LNCaP clone FGC (cell line): ENCODE measurements at regions not wholly inside any gene's neighbourhood (a gene's known extent, or its start where the extent isn't known, plus 50 kb on each side); places are given as distances from the start of the nearest gene placed in this dataset.

Experiments
- DNase-seq: peaks from one replicate; pipeline ENCODE4 v3.0.0-alpha.2; 2011; ENCODE audit warnings: low read depth
- H3K4me3 ChIP-seq: 2 replicates; pipeline ENCODE4 v1.5.1; 2011; ENCODE audit warnings: mild to moderate bottlenecking, low read depth, low read length, control low read depth
- TF ChIP-seq, protein P1 (sequence below): IDR thresholded peaks from 2 replicates; pipeline ENCODE4 v1.5.1; 2012; ENCODE audit warnings: mild to moderate bottlenecking; ENCODE audit not compliant: control insufficient read depth, insufficient read depth; ENCODE audit errors: extremely low read depth

DNA sequence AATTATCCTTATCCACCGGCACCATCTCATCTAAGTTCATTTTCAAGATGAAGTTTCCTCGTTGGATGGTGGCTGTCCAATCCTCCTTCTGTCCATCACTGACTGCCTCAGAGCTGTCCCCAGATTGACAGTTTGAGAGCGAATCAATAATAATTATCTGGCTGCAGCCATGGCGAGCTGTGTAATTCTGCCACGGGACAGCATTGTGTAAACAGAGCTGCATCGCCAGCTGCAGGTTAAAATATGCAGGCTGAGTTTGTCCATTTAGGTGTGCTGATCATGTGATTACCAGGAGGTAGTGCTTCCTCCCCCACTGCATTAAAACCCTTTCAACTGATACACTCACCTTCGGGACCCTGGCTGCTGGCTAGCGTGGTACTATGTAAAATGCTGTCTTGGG lies 461.9 kb upstream of the ONECUT1 start:
- H3K4me3 ChIP-seq = no peak overlapping the region
- TF ChIP-seq, protein P1, sequence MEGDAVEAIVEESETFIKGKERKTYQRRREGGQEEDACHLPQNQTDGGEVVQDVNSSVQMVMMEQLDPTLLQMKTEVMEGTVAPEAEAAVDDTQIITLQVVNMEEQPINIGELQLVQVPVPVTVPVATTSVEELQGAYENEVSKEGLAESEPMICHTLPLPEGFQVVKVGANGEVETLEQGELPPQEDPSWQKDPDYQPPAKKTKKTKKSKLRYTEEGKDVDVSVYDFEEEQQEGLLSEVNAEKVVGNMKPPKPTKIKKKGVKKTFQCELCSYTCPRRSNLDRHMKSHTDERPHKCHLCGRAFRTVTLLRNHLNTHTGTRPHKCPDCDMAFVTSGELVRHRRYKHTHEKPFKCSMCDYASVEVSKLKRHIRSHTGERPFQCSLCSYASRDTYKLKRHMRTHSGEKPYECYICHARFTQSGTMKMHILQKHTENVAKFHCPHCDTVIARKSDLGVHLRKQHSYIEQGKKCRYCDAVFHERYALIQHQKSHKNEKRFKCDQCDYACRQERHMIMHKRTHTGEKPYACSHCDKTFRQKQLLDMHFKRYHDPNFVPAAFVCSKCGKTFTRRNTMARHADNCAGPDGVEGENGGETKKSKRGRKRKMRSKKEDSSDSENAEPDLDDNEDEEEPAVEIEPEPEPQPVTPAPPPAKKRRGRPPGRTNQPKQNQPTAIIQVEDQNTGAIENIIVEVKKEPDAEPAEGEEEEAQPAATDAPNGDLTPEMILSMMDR = no peak
- no peak for DNase-seq

DNA sequence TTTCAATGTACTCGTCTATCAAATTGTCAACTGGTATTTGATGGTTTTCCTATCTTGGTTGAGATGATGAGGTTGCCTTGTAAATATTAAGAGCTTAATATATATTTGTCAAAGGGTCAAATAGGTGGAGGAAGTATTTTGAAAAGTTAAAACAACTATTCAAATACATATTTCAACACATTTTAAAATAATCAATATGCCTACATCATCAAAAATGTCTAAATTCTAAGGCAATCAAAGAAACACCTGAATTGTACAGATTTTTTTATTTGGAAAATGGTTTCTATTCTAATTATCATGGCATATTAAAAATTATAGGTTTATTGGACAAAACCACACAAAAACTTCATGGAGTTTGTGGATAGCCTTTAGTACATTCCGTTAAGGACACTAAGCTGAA lies 461.4 kb upstream of the ONECUT1 start:
- TF ChIP-seq, protein P1 = no peak
- DNase-seq = no peak
- no peak overlapping the region for H3K4me3 ChIP-seq

DNA sequence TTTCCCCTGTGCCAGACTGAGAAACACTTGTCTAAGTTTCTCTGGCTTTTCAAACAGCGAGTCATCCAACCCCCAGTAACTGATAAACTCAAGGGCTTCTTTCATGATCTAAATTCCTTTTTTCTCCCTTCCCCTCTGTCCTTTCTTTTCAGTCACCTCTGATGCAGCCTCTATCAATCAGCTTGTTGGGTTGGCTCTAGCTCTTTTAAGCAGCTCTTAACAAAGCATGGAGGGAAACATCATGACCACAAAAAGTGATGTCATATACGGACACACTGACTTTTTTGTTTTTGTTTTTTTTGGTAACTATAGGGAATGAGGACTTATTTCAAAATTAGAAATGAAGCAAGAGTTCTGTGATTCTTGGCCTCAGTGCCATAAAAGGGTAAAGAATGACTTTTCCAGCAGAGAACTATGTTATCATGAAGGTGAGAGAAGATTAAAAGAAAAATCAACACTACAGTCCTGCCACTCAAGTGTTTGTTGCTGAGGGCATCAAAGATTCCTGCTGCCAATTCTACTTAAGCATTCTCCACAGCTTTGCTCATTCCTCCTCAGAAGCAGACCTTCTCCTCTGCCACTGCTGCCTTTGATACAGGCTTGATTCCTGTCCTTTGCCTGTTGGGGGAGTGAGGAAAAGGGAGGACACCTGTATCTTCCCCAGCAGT lies 457.0 kb upstream of the ONECUT1 start:
- no peak for DNase-seq
- H3K4me3 ChIP-seq = no peak overlapping the region
- TF ChIP-seq, protein P1 = no peak

DNA sequence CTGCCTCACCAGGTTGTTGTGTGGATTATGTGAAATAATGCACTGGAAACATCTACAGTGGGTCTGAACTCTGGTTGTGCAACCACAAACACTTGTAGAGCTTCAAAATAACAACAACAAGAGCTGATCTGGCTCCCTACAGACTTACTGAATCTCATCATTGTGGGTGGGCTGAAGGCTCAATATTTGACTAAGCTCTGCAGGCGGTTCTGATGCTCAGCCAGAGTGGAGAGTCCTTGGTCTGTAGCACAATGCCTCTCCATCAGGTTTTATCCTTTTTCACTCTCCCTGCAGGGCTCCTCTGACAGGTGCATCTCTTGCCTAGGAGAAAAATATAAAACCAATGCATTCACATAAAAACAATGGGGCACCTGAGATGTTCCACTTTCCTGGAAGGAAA lies 456.3 kb upstream of the ONECUT1 start:
- TF ChIP-seq, protein P1 = no peak
- no peak overlapping the region for H3K4me3 ChIP-seq
- no peak for DNase-seq

DNA sequence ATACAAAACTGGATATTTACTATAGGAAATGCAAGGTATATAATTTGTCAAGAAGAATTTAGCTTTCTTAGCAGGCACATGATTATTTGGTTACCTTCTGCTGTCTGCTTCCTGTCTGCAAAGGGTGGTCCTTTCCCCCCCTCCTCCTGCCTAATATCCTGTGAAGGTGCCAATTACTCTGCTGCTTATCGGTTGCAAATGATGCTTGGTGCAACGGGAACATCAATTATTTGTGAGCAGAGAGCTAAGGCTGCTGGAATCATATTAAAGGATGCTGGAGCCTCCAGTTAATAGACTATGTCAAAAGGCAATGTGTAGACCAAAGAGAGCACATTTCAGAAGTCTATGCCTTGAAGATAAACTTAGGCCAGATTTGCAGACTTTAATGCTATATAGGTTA lies 443.7 kb upstream of the ONECUT1 start:
- TF ChIP-seq, protein P1 = no peak
- no peak overlapping the region for H3K4me3 ChIP-seq
- DNase-seq = no peak

DNA sequence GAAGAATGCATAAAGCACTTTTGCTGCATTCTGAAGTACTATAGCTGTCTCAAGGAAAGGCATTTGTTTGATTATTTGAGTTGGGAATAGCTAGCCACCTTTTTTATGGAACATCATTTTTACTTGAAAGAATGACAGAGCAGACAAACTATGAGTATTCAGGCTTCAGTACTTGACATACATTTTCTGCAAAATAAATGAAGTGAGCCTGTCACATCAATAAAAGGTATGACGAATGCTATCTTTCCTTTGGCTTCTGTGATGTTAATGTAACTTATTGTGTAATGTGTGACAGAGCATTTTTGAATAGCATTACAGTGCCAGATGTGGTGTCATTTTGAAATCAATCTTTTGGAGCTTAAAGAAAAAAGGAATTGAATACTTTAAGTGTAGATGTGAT lies 440.3 kb upstream of the ONECUT1 start:
- TF ChIP-seq, protein P1 = no peak
- H3K4me3 ChIP-seq = no peak overlapping the region
- no peak for DNase-seq

DNA sequence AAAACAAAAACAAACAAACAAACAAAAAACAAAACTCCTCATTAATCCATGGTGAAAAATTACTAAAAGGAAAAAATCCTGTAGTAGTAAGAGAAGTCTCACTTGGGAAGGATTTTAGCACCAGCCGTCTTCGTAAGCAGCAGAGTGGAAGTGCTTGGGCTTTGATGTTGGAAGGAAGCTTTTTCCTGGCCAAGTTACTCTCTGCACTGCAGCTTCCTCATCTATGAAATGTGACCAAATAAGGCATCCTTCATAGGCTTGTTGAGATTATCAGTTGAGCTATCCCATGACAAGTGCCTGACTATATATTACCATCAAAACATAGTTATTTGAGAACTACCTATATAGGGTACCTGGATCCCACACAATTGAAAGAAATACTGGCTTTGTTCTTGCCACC lies 436.4 kb upstream of the ONECUT1 start:
- TF ChIP-seq, protein P1 = no peak
- DNase-seq = no peak
- no peak overlapping the region for H3K4me3 ChIP-seq
